ENCODE measurements at regions not wholly inside any gene's neighbourhood (a gene's known extent, or its start where the extent isn't known, plus 50 kb on each side); places are given as distances from the start of the nearest gene placed in this dataset.

DNA sequence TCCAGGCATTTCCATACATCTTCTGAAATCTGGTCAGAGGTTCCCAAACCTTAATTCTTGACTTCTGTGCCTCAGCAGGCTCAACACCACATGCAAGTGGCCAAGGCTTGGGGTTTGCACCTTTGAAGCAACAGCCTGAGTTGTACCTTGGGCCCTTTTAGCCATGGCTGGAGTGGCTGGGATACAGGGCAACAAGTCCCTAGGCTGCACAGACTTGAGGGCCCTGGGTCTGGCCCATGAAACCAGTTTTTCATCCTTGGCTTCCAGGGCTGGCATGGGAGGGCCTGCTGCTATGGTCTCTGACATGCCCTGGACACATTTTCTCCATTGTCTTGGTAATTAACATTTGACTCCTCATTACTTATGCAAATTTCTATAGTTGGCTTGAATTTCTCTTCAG, 988.8 kb upstream of the CNTNAP5 start:
- H3K27me3 ChIP-seq (replicated peaks; ENCODE audit: control insufficient read depth, insufficient read depth, low read length) = no peaks in the 10 kb centered on the region
- BruUV-seq (replicated peaks) = no TSS peak
- no peaks in the 10 kb centered on the region for H3K36me3 ChIP-seq (ENCODE audit: control insufficient read depth, insufficient read depth, low read length)
- no peaks in the 10 kb centered on the region for H3K4me1 ChIP-seq
- POLR2A ChIA-PET = no interaction called here
- Mint-ChIP-seq H3K4me1 (ENCODE audit: low read depth, unreplicated experiment) (no peaks in the 10 kb centered on the region), H3K4me3 (ENCODE audit: unreplicated experiment) (no peak overlapping the region), H3K27ac (ENCODE audit: unreplicated experiment) (no peak overlapping the region), H3K36me3 (ENCODE audit: insufficient read depth, unreplicated experiment) (no peaks in the 10 kb centered on the region), H3K27me3 (ENCODE audit: insufficient read depth, unreplicated experiment) (peaks cover 3% of the 10 kb centered on the region), H3K9me3 (ENCODE audit: unreplicated experiment) (peaks cover 9% of the 10 kb centered on the region)
- CTCF ChIA-PET = no interaction called here
- H3K4me3 ChIP-seq (ENCODE audit: low read depth, low read length) = no peak overlapping the region
- no peaks in the 10 kb centered on the region for H3K9me3 ChIP-seq
- DNase-seq = no peak
- TF ChIP-seq, protein P1, sequence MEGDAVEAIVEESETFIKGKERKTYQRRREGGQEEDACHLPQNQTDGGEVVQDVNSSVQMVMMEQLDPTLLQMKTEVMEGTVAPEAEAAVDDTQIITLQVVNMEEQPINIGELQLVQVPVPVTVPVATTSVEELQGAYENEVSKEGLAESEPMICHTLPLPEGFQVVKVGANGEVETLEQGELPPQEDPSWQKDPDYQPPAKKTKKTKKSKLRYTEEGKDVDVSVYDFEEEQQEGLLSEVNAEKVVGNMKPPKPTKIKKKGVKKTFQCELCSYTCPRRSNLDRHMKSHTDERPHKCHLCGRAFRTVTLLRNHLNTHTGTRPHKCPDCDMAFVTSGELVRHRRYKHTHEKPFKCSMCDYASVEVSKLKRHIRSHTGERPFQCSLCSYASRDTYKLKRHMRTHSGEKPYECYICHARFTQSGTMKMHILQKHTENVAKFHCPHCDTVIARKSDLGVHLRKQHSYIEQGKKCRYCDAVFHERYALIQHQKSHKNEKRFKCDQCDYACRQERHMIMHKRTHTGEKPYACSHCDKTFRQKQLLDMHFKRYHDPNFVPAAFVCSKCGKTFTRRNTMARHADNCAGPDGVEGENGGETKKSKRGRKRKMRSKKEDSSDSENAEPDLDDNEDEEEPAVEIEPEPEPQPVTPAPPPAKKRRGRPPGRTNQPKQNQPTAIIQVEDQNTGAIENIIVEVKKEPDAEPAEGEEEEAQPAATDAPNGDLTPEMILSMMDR (IDR thresholded peaks at IDR 0.05; ENCODE audit: insufficient read depth in 1 of 2, low read depth in 1 of 2, low read length in 1 of 2, severe bottlenecking in 1 of 2, unreplicated experiment in 1 of 2) = no peak
- intact Hi-C loops (cut with micrococcal nuclease; ENCODE audit: unreplicated experiment) = no loop called here

DNA sequence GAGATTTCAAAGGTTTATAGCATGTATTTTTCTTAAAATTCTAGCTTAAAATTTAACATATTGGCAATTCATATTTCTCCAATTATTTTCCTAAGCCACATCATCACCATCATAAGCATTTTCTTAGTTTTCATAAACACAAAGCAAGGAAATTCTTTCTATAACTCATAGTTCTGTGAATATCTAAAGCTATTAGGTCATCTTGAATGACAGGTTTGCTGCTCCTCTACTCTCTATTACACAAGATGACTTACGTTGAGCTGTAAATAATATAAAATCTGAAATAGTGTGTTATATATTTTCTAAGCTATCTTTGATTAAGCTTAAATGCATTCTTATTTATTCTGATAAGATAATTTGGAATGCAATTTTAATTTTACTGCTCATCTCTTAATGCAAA, 984.6 kb upstream of the CNTNAP5 start:
- no peaks in the 10 kb centered on the region for H3K4me1 ChIP-seq
- H3K9me3 ChIP-seq = no peaks in the 10 kb centered on the region
- Mint-ChIP-seq H3K9me3 (ENCODE audit: unreplicated experiment) (no peaks in the 10 kb centered on the region), H3K4me1 (ENCODE audit: low read depth, unreplicated experiment) (no peaks in the 10 kb centered on the region), H3K27ac (ENCODE audit: unreplicated experiment) (no peak overlapping the region), H3K27me3 (ENCODE audit: insufficient read depth, unreplicated experiment) (peaks cover 3% of the 10 kb centered on the region), H3K4me3 (ENCODE audit: unreplicated experiment) (no peak overlapping the region), H3K36me3 (ENCODE audit: insufficient read depth, unreplicated experiment) (no peaks in the 10 kb centered on the region)
- BruUV-seq (replicated peaks) = no TSS peak
- no peaks in the 10 kb centered on the region for H3K36me3 ChIP-seq (ENCODE audit: control insufficient read depth, insufficient read depth, low read length)
- H3K4me3 ChIP-seq (ENCODE audit: low read depth, low read length) = no peak overlapping the region
- DNase-seq = no peak
- no peaks in the 10 kb centered on the region for H3K27me3 ChIP-seq (replicated peaks; ENCODE audit: control insufficient read depth, insufficient read depth, low read length)
- intact Hi-C loops (cut with micrococcal nuclease; ENCODE audit: unreplicated experiment) = no loop called here
- ChIA-PET CTCF (no interaction called here), POLR2A (no interaction called here)
- TF ChIP-seq, protein P1 (IDR thresholded peaks at IDR 0.05; ENCODE audit: insufficient read depth in 1 of 2, low read depth in 1 of 2, low read length in 1 of 2, severe bottlenecking in 1 of 2, unreplicated experiment in 1 of 2) = no peak

DNA sequence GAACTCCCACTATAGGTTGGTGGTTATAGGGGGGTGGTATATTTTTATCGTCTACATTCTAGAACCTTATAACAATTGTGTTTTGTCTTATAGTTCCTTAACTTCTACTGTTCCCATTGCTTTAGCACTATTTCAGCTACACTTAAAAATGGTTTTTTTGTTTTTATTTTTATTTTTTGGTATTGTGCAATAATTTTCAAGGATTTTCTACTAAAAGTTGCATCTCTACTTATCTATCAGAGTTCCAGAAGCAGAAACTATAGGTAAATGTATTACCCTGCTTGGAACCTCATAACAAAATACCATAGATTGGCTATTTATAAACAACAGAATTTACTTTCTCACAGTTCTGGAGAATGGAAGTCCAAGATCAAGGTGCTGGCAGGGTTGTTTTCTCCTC, 981.6 kb upstream of the CNTNAP5 start:
- no peak overlapping the region for H3K27ac Mint-ChIP-seq (ENCODE audit: unreplicated experiment)
- no peaks in the 10 kb centered on the region for H3K36me3 Mint-ChIP-seq (ENCODE audit: insufficient read depth, unreplicated experiment)
- Histone ChIP-seq H3K4me1 (peaks cover 4% of the 10 kb centered on the region; the same call in 1 of the 2 replicates), H3K36me3 (ENCODE audit: control insufficient read depth, insufficient read depth, low read length) (no peaks in the 10 kb centered on the region), H3K27me3 (replicated peaks; ENCODE audit: control insufficient read depth, insufficient read depth, low read length) (no peaks in the 10 kb centered on the region), H3K4me3 (ENCODE audit: low read depth, low read length) (no peak overlapping the region), H3K9me3 (no peaks in the 10 kb centered on the region)
- no peak for DNase-seq
- intact Hi-C loops (cut with micrococcal nuclease; ENCODE audit: unreplicated experiment) = no loop called here
- ChIA-PET CTCF (no interaction called here), POLR2A (no interaction called here)
- TF ChIP-seq, protein P1 (IDR thresholded peaks at IDR 0.05; ENCODE audit: insufficient read depth in 1 of 2, low read depth in 1 of 2, low read length in 1 of 2, severe bottlenecking in 1 of 2, unreplicated experiment in 1 of 2) = no peak
- H3K27me3 Mint-ChIP-seq (ENCODE audit: insufficient read depth, unreplicated experiment) = peaks cover 3% of the 10 kb centered on the region
- no TSS peak for BruUV-seq (replicated peaks)
- no peaks in the 10 kb centered on the region for H3K9me3 Mint-ChIP-seq (ENCODE audit: unreplicated experiment)
- H3K4me3 Mint-ChIP-seq (ENCODE audit: unreplicated experiment) = no peak overlapping the region
- peaks cover 7% of the 10 kb centered on the region for H3K4me1 Mint-ChIP-seq (ENCODE audit: low read depth, unreplicated experiment)
